ENCODE measurements at regions not wholly inside any gene's neighbourhood (a gene's known extent, or its start where the extent isn't known, plus 50 kb on each side); places are given as distances from the start of the nearest gene placed in this dataset.

DNA sequence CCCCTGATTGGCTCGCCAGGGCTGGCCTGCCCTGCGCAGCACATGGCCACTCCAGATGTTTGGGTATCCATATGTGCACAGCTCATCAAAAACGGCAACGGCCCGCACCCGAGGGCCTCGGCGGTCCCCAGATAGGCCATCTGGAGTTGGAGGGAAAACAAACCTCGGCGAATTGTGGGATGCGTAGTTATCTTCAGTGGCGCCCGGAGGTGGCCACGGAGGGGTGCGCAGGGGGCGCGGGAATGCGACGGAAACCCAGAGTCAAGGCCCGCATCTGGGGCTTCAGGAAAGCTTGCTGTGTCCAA is 156.5 kb downstream of the TLE3 start:
- TF ChIP-seq CTBP1 (IDR thresholded peaks at IDR 0.05; ENCODE audit: borderline replicate concordance) = no peak
- TF ChIP-seq L3MBTL2 (conservative IDR thresholded peaks at IDR 0.05) = no peak
- TF ChIP-seq SUZ12 (IDR thresholded peaks at IDR 0.05) = no peak
- TF ChIP-seq TARDBP (IDR thresholded peaks at IDR 0.05) = no peak
- TF ChIP-seq NFRKB (IDR thresholded peaks at IDR 0.05) = no peak
- TF ChIP-seq LEF1 (IDR thresholded peaks at IDR 0.05; ENCODE audit: borderline replicate concordance) = no peak
- no peak for TF ChIP-seq HDGF (IDR thresholded peaks at IDR 0.05; ENCODE audit: borderline replicate concordance)
- no peak for TF ChIP-seq FOXK2 (IDR thresholded peaks at IDR 0.05)
- TF ChIP-seq ZNF384 (IDR thresholded peaks at IDR 0.05) = no peak
- TF ChIP-seq ARNT (IDR thresholded peaks at IDR 0.05) = no peak
- no peak for TF ChIP-seq ELF4 (IDR thresholded peaks at IDR 0.05)
- no peak for TF ChIP-seq FOXA1 (IDR thresholded peaks at IDR 0.05)
- ChIA-PET CTCF (no interaction called here), POLR2A (no interaction called here)
- no peak for DNase-seq (ENCODE audit: extremely low spot score)

- ChIA-PET CTCF (no interaction called here), POLR2A (no interaction called here)
- TF ChIP-seq SUZ12 (IDR thresholded peaks at IDR 0.05) = no peak
- no peak for TF ChIP-seq FOXM1 (IDR thresholded peaks at IDR 0.05; ENCODE audit: borderline replicate concordance)
- no peak for TF ChIP-seq TARDBP (IDR thresholded peaks at IDR 0.05)
- no peak for TF ChIP-seq HDGF (IDR thresholded peaks at IDR 0.05; ENCODE audit: borderline replicate concordance)
- TF ChIP-seq SP1 (IDR thresholded peaks at IDR 0.05) = no peak
- no peak for TF ChIP-seq ELF4 (IDR thresholded peaks at IDR 0.05)
- no peak for TF ChIP-seq LEF1 (IDR thresholded peaks at IDR 0.05; ENCODE audit: borderline replicate concordance)
- TF ChIP-seq ARNT (IDR thresholded peaks at IDR 0.05) = no peak
- TF ChIP-seq CTBP1 (IDR thresholded peaks at IDR 0.05; ENCODE audit: borderline replicate concordance) = no peak
- no peak for TF ChIP-seq BHLHE40 (IDR thresholded peaks at IDR 0.05; ENCODE audit: borderline replicate concordance)
- no peak for TF ChIP-seq NFRKB (IDR thresholded peaks at IDR 0.05)
- no peak for TF ChIP-seq FOXK2 (IDR thresholded peaks at IDR 0.05)
- no peak for TF ChIP-seq FOXA1 (IDR thresholded peaks at IDR 0.05)
- no peak for TF ChIP-seq ZNF384 (IDR thresholded peaks at IDR 0.05)
- TF ChIP-seq L3MBTL2 (conservative IDR thresholded peaks at IDR 0.05) = no peak
- TF ChIP-seq PKNOX1 (IDR thresholded peaks at IDR 0.05) = no peak
- no peak for DNase-seq (ENCODE audit: extremely low spot score)
Observed at GRCh38 chr15:69941706-69942495, 155.8 kb downstream of the TLE3 start.

- DNase-seq (ENCODE audit: extremely low spot score) = no peak
- ChIA-PET CTCF (no interaction called here), POLR2A (no interaction called here)
- TF ChIP-seq ARNT (IDR thresholded peaks at IDR 0.05) (no peak), PKNOX1 (IDR thresholded peaks at IDR 0.05) (no peak), FOXK2 (IDR thresholded peaks at IDR 0.05) (no peak), NFRKB (IDR thresholded peaks at IDR 0.05) (no peak), FOXA1 (IDR thresholded peaks at IDR 0.05) (no peak), SUZ12 (IDR thresholded peaks at IDR 0.05) (no peak), LEF1 (IDR thresholded peaks at IDR 0.05; ENCODE audit: borderline replicate concordance) (no peak), HDGF (IDR thresholded peaks at IDR 0.05; ENCODE audit: borderline replicate concordance) (no peak)
Observed at GRCh38 chr15:69943637-69944036, 154.1 kb downstream of the TLE3 start.

GRCh38 chr15:69945729-69946128 is 152.0 kb downstream of the TLE3 start:
- POLR2A ChIA-PET = no interaction called here
- DNase-seq (ENCODE audit: extremely low spot score) = no peak
- no peak for TF ChIP-seq L3MBTL2 (conservative IDR thresholded peaks at IDR 0.05)
- no peak for TF ChIP-seq FOXM1 (IDR thresholded peaks at IDR 0.05; ENCODE audit: borderline replicate concordance)
- TF ChIP-seq SUZ12 (IDR thresholded peaks at IDR 0.05) = no peak
- TF ChIP-seq HDGF (IDR thresholded peaks at IDR 0.05; ENCODE audit: borderline replicate concordance) = no peak
- no peak for TF ChIP-seq PKNOX1 (IDR thresholded peaks at IDR 0.05)
- TF ChIP-seq FOXA1 (IDR thresholded peaks at IDR 0.05) = no peak
- TF ChIP-seq FOXK2 (IDR thresholded peaks at IDR 0.05) = no peak
- no peak for TF ChIP-seq CTBP1 (IDR thresholded peaks at IDR 0.05; ENCODE audit: borderline replicate concordance)
- no peak for TF ChIP-seq TARDBP (IDR thresholded peaks at IDR 0.05)
- no peak for TF ChIP-seq NFRKB (IDR thresholded peaks at IDR 0.05)
- TF ChIP-seq ZNF384 (IDR thresholded peaks at IDR 0.05) = no peak
- no peak for TF ChIP-seq ARNT (IDR thresholded peaks at IDR 0.05)
- TF ChIP-seq LEF1 (IDR thresholded peaks at IDR 0.05; ENCODE audit: borderline replicate concordance) = no peak
- no peak for TF ChIP-seq SP1 (IDR thresholded peaks at IDR 0.05)
- CTCF ChIA-PET = no interaction called here

DNA sequence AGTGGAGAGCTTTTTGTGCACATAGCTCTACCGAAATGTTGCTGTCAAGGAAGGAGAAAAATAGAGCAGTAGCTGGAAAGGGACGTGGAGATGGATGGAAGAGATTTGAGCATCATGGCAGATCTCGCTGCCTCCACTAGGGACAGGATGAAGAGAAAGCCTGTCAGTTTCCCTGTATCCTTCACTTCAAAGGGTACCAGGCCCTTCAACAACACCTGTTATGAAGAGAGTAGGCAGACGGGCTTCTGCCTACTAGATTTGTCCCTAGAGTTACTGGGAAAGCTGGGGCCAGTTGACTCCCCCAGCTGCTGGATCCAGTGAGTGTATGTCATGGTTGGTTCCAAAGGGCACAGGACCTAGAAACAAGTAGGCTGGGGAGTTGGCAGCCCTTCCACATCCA is 150.8 kb downstream of the TLE3 start:
- POLR2A ChIA-PET = no interaction called here
- TF ChIP-seq FOXA1 (IDR thresholded peaks at IDR 0.05) (no peak), L3MBTL2 (conservative IDR thresholded peaks at IDR 0.05) (no peak), TARDBP (IDR thresholded peaks at IDR 0.05) (no peak), SP1 (IDR thresholded peaks at IDR 0.05) (no peak), HDGF (IDR thresholded peaks at IDR 0.05; ENCODE audit: borderline replicate concordance) (no peak), SUZ12 (IDR thresholded peaks at IDR 0.05) (no peak), FOXK2 (IDR thresholded peaks at IDR 0.05) (no peak), NFRKB (IDR thresholded peaks at IDR 0.05) (no peak), LEF1 (IDR thresholded peaks at IDR 0.05; ENCODE audit: borderline replicate concordance) (no peak)
- DNase-seq (ENCODE audit: extremely low spot score) = no peak
- CTCF ChIA-PET = no interaction called here

GRCh38 chr15:69947394-69947793 is 150.3 kb downstream of the TLE3 start:
- no peak for DNase-seq (ENCODE audit: extremely low spot score)
- CTCF ChIA-PET = no interaction called here
- TF ChIP-seq TARDBP (IDR thresholded peaks at IDR 0.05) (no peak), FOXM1 (IDR thresholded peaks at IDR 0.05; ENCODE audit: borderline replicate concordance) (no peak), SUZ12 (IDR thresholded peaks at IDR 0.05) (no peak), CTBP1 (IDR thresholded peaks at IDR 0.05; ENCODE audit: borderline replicate concordance) (no peak), FOXA1 (IDR thresholded peaks at IDR 0.05) (no peak), PKNOX1 (IDR thresholded peaks at IDR 0.05) (no peak), NFRKB (IDR thresholded peaks at IDR 0.05) (no peak), BHLHE40 (IDR thresholded peaks at IDR 0.05; ENCODE audit: borderline replicate concordance) (no peak), ZNF384 (IDR thresholded peaks at IDR 0.05) (no peak), SP1 (IDR thresholded peaks at IDR 0.05) (no peak)
- POLR2A ChIA-PET = no interaction called here

Data from HEK293T (cell line).